GM12878 (cell line): ENCODE measurements at regions not wholly inside any gene's neighbourhood (a gene's known extent, or its start where the extent isn't known, plus 50 kb on each side); places are given as distances from the start of the nearest gene placed in this dataset.

Source experiments
- CHD2 ChIP-seq: IDR thresholded peaks from 2 replicates; pipeline ENCODE4 v1.6.1; 2011; ENCODE audit warnings: low read depth, low read length, improper control_type of control experiment, borderline replicate concordance
- CTCF ChIP-seq, 3 experiments: IDR thresholded peaks in 2 of 3; conservative IDR thresholded peaks in 1 of 3; 2 replicates each; pipeline ENCODE4 v1.5.1; 2011; ENCODE audit warnings: low read depth in 3 of 3, low read length in 3 of 3, mild to moderate bottlenecking in 3 of 3, control low read depth in 2 of 3, moderate library complexity in 2 of 3, inconsistent platforms in 1 of 3, mixed read lengths in 1 of 3; ENCODE audit not compliant: control insufficient read depth in 2 of 3, insufficient read depth in 1 of 3; ENCODE audit errors: extremely low read depth in 1 of 3
- ELK1 ChIP-seq: IDR thresholded peaks from 2 replicates; pipeline ENCODE4 v1.6.1; 2012; ENCODE audit warnings: low read depth, low read length, improper control_type of control experiment
- HDAC2 ChIP-seq: fragments of 200-600 bp; sonication (generic); IDR thresholded peaks from 2 replicates; pipeline ENCODE4 v1.6.1; 2017
- POLR2A ChIP-seq: IDR thresholded peaks from 2 replicates; pipeline ENCODE4 v1.6.1; 2011; ENCODE audit warnings: low read depth, mild to moderate bottlenecking, low read length
- POLR2AphosphoS5 ChIP-seq: IDR thresholded peaks from 2 replicates; pipeline ENCODE4 v1.6.1; 2011; ENCODE audit warnings: mild to moderate bottlenecking, low read length, inconsistent platforms
- RFX5 ChIP-seq: IDR thresholded peaks from 2 replicates; pipeline ENCODE4 v1.6.1; 2011; ENCODE audit warnings: low read depth, low read length, improper control_type of control experiment
- SREBF1 ChIP-seq: IDR thresholded peaks from 2 replicates; pipeline ENCODE4 v1.6.1; 2012; ENCODE audit warnings: mild to moderate bottlenecking, low read length
- ZBTB33 ChIP-seq: fragments of 450-650 bp; IDR thresholded peaks from 2 replicates; pipeline ENCODE4 v1.6.1; 2017; ENCODE audit warnings: mild to moderate bottlenecking

- no peak for TF ChIP-seq CTCF (IDR thresholded peaks at IDR 0.05 in 2 of 3, conservative IDR thresholded peaks at IDR 0.05 in 1 of 3; ENCODE audit: control insufficient read depth in 2 of 3, extremely low read depth in 1 of 3, insufficient read depth in 1 of 3, low read depth in 3 of 3, low read length in 3 of 3)
- no peak for TF ChIP-seq POLR2A
- TF ChIP-seq POLR2AphosphoS5, result no peak
- TF ChIP-seq SREBF1, result no peak
- TF ChIP-seq CHD2, result no peak
- no peak for TF ChIP-seq RFX5
- TF ChIP-seq HDAC2, result no peak
- TF ChIP-seq ZBTB33, result no peak
- TF ChIP-seq ELK1, result no peak
Observed at GRCh38 chr18:60596928-60597327, 224.4 kb upstream of the MC4R start.
